OCI-LY1 (cell line): ENCODE measurements at regions not wholly inside any gene's neighbourhood (a gene's known extent, or its start where the extent isn't known, plus 50 kb on each side); places are given as distances from the start of the nearest gene placed in this dataset.

Experiments used
- H2AFZ ChIP-seq: fragments of 200-600 bp; sonication (generic), shearing (Covaris generic); 2 replicates; pipeline ENCODE4 v1.6.0; 2014; ENCODE audit warnings: antibody characterized with exemption, mild to moderate bottlenecking, low read length
- H3F3A ChIP-seq: fragments of 200-600 bp; sonication (generic), shearing (Covaris generic); 2 replicates; pipeline ENCODE4 v1.6.0; 2014; ENCODE audit warnings: mild to moderate bottlenecking, antibody characterized with exemption, low read length, moderate library complexity; ENCODE audit not compliant: insufficient read depth
- H3K27ac ChIP-seq: fragments of 200-600 bp; sonication (generic); 2 replicates; pipeline ENCODE4 v1.5.1; 2014; ENCODE audit warnings: low read length, mixed run types, mild to moderate bottlenecking, low read depth; ENCODE audit not compliant: poor library complexity, severe bottlenecking
- H3K27me3 ChIP-seq: fragments of 200-600 bp; sonication (generic); 2 replicates; pipeline ENCODE4 v1.6.0; 2014; ENCODE audit warnings: antibody characterized with exemption, mild to moderate bottlenecking, low read length, moderate library complexity; ENCODE audit not compliant: insufficient read depth
- H3K36me3 ChIP-seq: fragments of 200-600 bp; sonication (generic); 2 replicates; pipeline ENCODE4 v1.6.1; 2014; ENCODE audit warnings: mild to moderate bottlenecking, antibody characterized with exemption, low read length, moderate library complexity, mixed read lengths; ENCODE audit not compliant: insufficient read depth
- H3K4me1 ChIP-seq: fragments of 200-600 bp; sonication (generic); 2 replicates; pipeline ENCODE4 v1.5.1; 2014; ENCODE audit warnings: mild to moderate bottlenecking, low read length, moderate library complexity; ENCODE audit not compliant: insufficient read depth, severe bottlenecking
- H3K4me2 ChIP-seq: fragments of 200-600 bp; sonication (generic), shearing (Covaris generic); 2 replicates; pipeline ENCODE4 v1.6.1; 2014; ENCODE audit warnings: low read length
- H3K4me3 ChIP-seq: fragments of 200-600 bp; sonication (generic); 2 replicates; pipeline ENCODE4 v1.5.1; 2014; ENCODE audit warnings: low read length, low read depth, mild to moderate bottlenecking, mixed read lengths; ENCODE audit not compliant: poor library complexity, severe bottlenecking
- H3K79me2 ChIP-seq: fragments of 200-600 bp; shearing (Covaris generic); 2 replicates; pipeline ENCODE4 v1.6.1; 2016; ENCODE audit warnings: mixed run types, low read length, mixed read lengths; ENCODE audit not compliant: insufficient read depth
- H3K9ac ChIP-seq: fragments of 200-600 bp; sonication (generic), shearing (Covaris generic); 2 replicates; pipeline ENCODE4 v1.6.1; 2014; ENCODE audit warnings: mild to moderate bottlenecking, low read length, mixed read lengths
- H3K9me2 ChIP-seq: fragments of 200-600 bp; sonication (generic), shearing (Covaris generic); 2 replicates; pipeline ENCODE4 v1.6.1; 2014; ENCODE audit warnings: low read depth, mild to moderate bottlenecking, low read length, mixed read lengths
- H3K9me3 ChIP-seq: fragments of 200-600 bp; shearing (Covaris generic); 2 replicates; pipeline ENCODE4 v1.6.1; 2014; ENCODE audit warnings: low read length, mixed read lengths
- H4K20me1 ChIP-seq: fragments of 200-600 bp; sonication (generic), shearing (Covaris generic); 2 replicates; pipeline ENCODE4 v1.6.0; 2016; ENCODE audit warnings: mild to moderate bottlenecking, low read length; ENCODE audit not compliant: insufficient read depth
- CTCF ChIP-seq: fragments of 200-600 bp; sonication (generic), shearing (Covaris generic); IDR thresholded peaks from 2 replicates; pipeline ENCODE4 v1.5.1; 2017; ENCODE audit warnings: mild to moderate bottlenecking, antibody characterized with exemption, low read length, moderate library complexity, mixed read lengths
- EZH2 ChIP-seq: fragments of 200-600 bp; sonication (generic), shearing (Covaris generic); IDR thresholded peaks from 2 replicates; pipeline ENCODE4 v1.8.0; 2017; ENCODE audit warnings: borderline replicate concordance, mixed run types, mild to moderate bottlenecking, antibody characterized with exemption, low read length, moderate library complexity, mixed read lengths

GRCh38 chr9:79057576-79057975, 514.2 kb upstream of the TLE4 start:
- Histone ChIP-seq H3K9me2 (no peaks in the 10 kb centered on the region), H3K9me3 (no peaks in the 10 kb centered on the region), H4K20me1 (no peaks in the 10 kb centered on the region), H3K27me3 (no peaks in the 10 kb centered on the region), H2AFZ (no peak overlapping the region), H3K27ac (no peak overlapping the region), H3K4me1 (no peaks in the 10 kb centered on the region), H3K4me2 (no peak overlapping the region), H3K9ac (no peak overlapping the region), H3K4me3 (no peak overlapping the region), H3F3A (no peaks in the 10 kb centered on the region), H3K36me3 (no peaks in the 10 kb centered on the region), H3K79me2 (no peaks in the 10 kb centered on the region)
- TF ChIP-seq EZH2 (no peak), CTCF (no peak)

- no peaks in the 10 kb centered on the region for H3K36me3 ChIP-seq
- H3K9ac ChIP-seq: no peak overlapping the region
- no peaks in the 10 kb centered on the region for H3K4me1 ChIP-seq
- H3K4me3 ChIP-seq: no peak overlapping the region
- H3K27me3 ChIP-seq: no peaks in the 10 kb centered on the region
- no peaks in the 10 kb centered on the region for H3K9me2 ChIP-seq
- no peaks in the 10 kb centered on the region for H3K79me2 ChIP-seq
- H4K20me1 ChIP-seq: no peaks in the 10 kb centered on the region
- no peak overlapping the region for H3K27ac ChIP-seq
- no peaks in the 10 kb centered on the region for H3F3A ChIP-seq
- no peaks in the 10 kb centered on the region for H3K9me3 ChIP-seq
- no peak for TF ChIP-seq CTCF
- TF ChIP-seq EZH2: no peak
- H3K4me2 ChIP-seq: no peak overlapping the region
- no peak overlapping the region for H2AFZ ChIP-seq
Measured at GRCh38 chr9:79060766-79061165, 511.0 kb upstream of the TLE4 start.

- Histone ChIP-seq H3K9me2 (no peaks in the 10 kb centered on the region), H3K27ac (no peak overlapping the region), H3K27me3 (no peaks in the 10 kb centered on the region), H3K79me2 (no peaks in the 10 kb centered on the region), H3K4me1 (no peaks in the 10 kb centered on the region), H3K36me3 (no peaks in the 10 kb centered on the region), H3K4me2 (no peak overlapping the region), H3K4me3 (no peak overlapping the region), H2AFZ (no peak overlapping the region), H3K9ac (no peak overlapping the region), H3K9me3 (no peaks in the 10 kb centered on the region), H3F3A (no peaks in the 10 kb centered on the region), H4K20me1 (no peaks in the 10 kb centered on the region)
- TF ChIP-seq CTCF (no peak), EZH2 (no peak)
Measured at GRCh38 chr9:79061752-79062616, 509.8 kb upstream of the TLE4 start.
